ENCODE measurements at regions not wholly inside any gene's neighbourhood (a gene's known extent, or its start where the extent isn't known, plus 50 kb on each side); places are given as distances from the start of the nearest gene placed in this dataset.
"Not testable (repeated sequence)": the region's sequence is repeated elsewhere in the genome, so short reads cannot be mapped to it uniquely, and the experiment has no call there.

DNA sequence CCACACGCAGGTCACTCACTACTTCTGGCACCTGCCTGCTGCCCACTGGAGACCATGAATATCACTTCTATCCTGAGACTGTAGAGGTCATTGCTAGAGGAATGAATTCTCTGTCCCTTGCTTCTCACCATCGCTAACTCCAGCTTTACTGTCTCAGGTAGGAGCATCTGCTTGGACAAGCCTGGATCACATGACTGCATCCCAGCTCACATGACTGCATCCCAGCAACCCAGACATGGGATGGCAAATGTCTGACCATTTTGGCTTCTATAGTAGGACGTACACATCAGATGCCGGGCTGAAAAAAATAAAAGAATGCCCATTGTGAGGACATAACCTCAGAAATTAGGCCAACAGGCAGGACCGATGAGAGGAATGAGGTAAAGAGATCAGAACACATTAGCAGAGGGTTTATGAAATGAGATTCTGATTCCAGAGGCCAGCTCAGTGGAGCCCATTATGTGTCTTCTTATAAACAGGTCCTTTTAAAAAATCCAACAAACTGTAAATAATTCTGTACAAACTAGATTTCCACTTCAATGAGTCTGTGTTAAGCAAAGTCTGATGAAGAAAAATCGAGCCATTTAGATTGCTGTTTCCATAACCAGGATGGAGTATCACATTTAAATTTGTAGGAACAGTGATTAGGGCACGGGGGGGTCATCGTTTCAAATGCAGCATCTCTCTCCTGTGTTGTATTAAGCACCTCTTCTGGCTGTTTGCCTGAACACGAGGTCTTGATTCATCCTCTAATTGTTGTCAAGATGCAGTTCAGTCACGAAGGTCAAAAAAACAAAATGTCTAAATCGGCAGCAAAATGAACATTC, 126.7 kb downstream of the MTHFS start:
- DNase-seq = no peak

GRCh38 chr15:79773128-79773527, 123.7 kb downstream of the MTHFS start:
- DNase-seq = no peak

DNA sequence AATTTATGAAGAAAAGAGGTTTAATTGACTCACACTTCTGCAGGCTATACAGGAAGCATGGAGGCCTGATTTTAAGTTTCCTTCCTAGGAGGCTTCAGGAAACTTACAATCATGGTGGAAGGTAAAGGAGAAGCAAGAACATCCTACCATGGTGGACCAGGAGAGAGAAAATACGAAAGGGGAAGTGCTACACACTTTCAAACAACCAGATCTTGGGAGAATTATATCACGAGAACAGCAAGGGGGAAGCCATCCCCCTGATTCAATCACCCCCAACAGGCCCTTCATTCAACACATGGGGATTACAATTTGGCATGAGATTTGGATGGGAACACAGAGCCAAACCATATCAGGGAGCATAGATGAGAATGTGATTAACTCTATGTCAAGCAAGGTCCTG, 121.0 kb downstream of the MTHFS start:
- no peak for DNase-seq

DNA sequence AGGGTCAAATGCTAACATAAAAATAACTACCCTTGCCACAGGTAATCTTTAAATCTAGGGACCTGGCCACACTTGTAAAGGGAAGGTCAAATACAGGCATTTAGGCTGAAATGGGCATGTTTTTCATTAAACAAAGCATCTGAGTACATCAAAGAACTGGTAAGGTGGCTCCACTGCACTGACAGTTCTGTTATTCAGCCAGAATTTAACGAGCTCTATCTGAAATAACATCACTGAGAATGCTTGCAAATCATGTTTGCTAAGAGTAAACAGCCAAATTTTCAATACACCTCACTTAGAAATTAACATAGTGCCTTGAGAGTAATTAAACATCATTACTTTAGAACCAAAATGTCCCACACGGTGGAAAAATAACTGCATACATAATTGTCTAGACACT, 118.9 kb downstream of the MTHFS start:
- DNase-seq = no peak

- DNase-seq = no peak
These were observed 118.3 kb downstream of the MTHFS start for GRCh38 chr15:79778378-79778990.

GRCh38 chr15:79779746-79780145, 117.1 kb downstream of the MTHFS start:
- DNase-seq = no peak

GRCh38 chr15:79782307-79782706, 114.5 kb downstream of the MTHFS start:
- DNase-seq = not testable (repeated sequence)

Data from NCI-H526 (cell line).